Activated CD4-positive, alpha-beta memory T cell treated with anti-CD3 and anti-CD28 coated beads for 36 hours (primary cell): ENCODE measurements at regions not wholly inside any gene's neighbourhood (a gene's known extent, or its start where the extent isn't known, plus 50 kb on each side); places are given as distances from the start of the nearest gene placed in this dataset.

Experiments
- CTCF ChIA-PET: fragments of 350-600 bp; sonication (Branson Sonifier 250); formaldehyde crosslinking; loops from one replicate; lab custom pipeline; 2021; ENCODE audit warnings: antibody characterized with exemption, inconsistent platforms; lab: Charles Lee
- POLR2A ChIA-PET: fragments of 350-600 bp; sonication (Branson Sonifier 250); formaldehyde crosslinking; loops from one replicate; lab custom pipeline; 2021; ENCODE audit warnings: antibody characterized with exemption; lab: Charles Lee
- DNase-seq: peaks from one replicate; pipeline ENCODE4 v3.0.0-alpha.2; 2020
- H3K27ac Mint-ChIP-seq: one replicate; pipeline ENCODE4 v1.8.0; 2021; ENCODE audit warnings: mixed read lengths
- H3K27me3 Mint-ChIP-seq: one replicate; pipeline ENCODE4 v1.8.0; 2021; ENCODE audit warnings: mixed read lengths
- H3K36me3 Mint-ChIP-seq: one replicate; pipeline ENCODE4 v1.8.0; 2021; ENCODE audit warnings: mixed read lengths
- H3K4me1 Mint-ChIP-seq: one replicate; pipeline ENCODE4 v1.8.0; 2021; ENCODE audit warnings: low read depth, mixed read lengths
- H3K4me3 Mint-ChIP-seq: one replicate; pipeline ENCODE4 v1.8.0; 2021; ENCODE audit warnings: mild to moderate bottlenecking, mixed read lengths
- H3K9me3 Mint-ChIP-seq: one replicate; pipeline ENCODE4 v1.8.0; 2021; ENCODE audit warnings: mixed read lengths
- intact Hi-C: fragments of 100-400 bp; cut with micrococcal nuclease; formaldehyde crosslinking; loops from one replicate; pipeline ENCODE4 v1.15.1; 2023

GRCh38 chr17:55829995-55830612, 79.3 kb downstream of the PCTP start:
- H3K27ac Mint-ChIP-seq, result no peak overlapping the region
- no peaks in the 10 kb centered on the region for H3K36me3 Mint-ChIP-seq
- POLR2A ChIA-PET, result no interaction called here
- intact Hi-C loops, result no loop called here
- H3K4me1 Mint-ChIP-seq, result no peaks in the 10 kb centered on the region
- CTCF ChIA-PET, result no interaction called here
- no peaks in the 10 kb centered on the region for H3K9me3 Mint-ChIP-seq
- no peaks in the 10 kb centered on the region for H3K27me3 Mint-ChIP-seq
- no peak overlapping the region for H3K4me3 Mint-ChIP-seq
- no peak for DNase-seq

DNA sequence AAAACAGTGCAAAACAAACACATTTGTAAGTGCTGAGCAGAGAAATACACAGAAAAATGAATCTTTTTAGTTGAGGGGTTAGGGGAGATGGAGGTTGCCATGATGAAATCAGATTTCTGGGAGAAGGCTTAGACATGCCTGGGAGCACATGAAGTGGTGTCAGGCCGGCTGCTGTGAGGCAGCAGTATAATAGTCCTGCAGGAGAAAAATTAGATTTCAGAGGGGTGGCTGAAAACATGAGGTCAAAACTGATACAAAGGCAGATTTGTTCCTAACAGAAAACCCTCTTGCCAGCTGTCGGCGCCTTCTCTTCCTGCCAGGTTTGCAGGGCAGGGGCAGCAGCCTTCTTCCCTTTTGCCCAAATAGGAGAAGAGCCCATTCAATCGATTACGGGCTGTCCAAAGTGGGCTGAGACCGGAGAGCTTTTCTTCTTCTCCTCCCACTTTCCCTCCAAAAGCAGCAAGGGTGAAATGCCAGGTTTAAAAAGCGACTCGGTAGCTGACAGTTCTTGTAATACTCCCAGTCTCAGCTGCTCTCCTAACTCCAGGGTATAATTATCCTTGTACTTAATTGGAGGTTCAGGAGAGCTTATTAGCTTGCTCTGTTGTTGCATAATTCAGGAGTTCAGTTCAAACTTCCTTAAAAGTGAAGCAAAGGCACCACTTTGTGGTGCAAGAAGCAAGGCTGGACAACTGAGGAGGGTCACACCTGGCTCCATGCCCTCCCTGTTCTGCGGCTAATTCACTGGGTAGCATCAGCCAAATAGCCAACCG, 80.0 kb downstream of the PCTP start:
- intact Hi-C loops, result no loop called here
- Mint-ChIP-seq H3K27me3 (peaks cover 2% of the 10 kb centered on the region), H3K4me3 (no peak overlapping the region), H3K27ac (no peak overlapping the region), H3K4me1 (no peaks in the 10 kb centered on the region), H3K36me3 (no peaks in the 10 kb centered on the region), H3K9me3 (no peaks in the 10 kb centered on the region)
- DNase-seq, result no peak
- CTCF ChIA-PET, result no interaction called here
- POLR2A ChIA-PET, result no interaction called here

- ChIA-PET POLR2A (no interaction called here), CTCF (no interaction called here)
- H3K27ac Mint-ChIP-seq, result no peak overlapping the region
These were observed 82.5 kb downstream of the PCTP start for GRCh38 chr17:55833306-55833705.

GRCh38 chr17:55842405-55843158, 91.7 kb downstream of the PCTP start:
- no peak overlapping the region for H3K27ac Mint-ChIP-seq
- H3K9me3 Mint-ChIP-seq, result no peaks in the 10 kb centered on the region
- no peaks in the 10 kb centered on the region for H3K36me3 Mint-ChIP-seq
- intact Hi-C loops, result no loop called here
- no peak for DNase-seq
- CTCF ChIA-PET, result no interaction called here
- H3K27me3 Mint-ChIP-seq, result peaks cover 6% of the 10 kb centered on the region
- POLR2A ChIA-PET, result no interaction called here
- H3K4me3 Mint-ChIP-seq, result no peak overlapping the region
- no peaks in the 10 kb centered on the region for H3K4me1 Mint-ChIP-seq

More at GRCh38 chr17:55833306-55833705, 82.5 kb downstream of the PCTP start:
- DNase-seq, result no peak
- Mint-ChIP-seq H3K4me1 (no peaks in the 10 kb centered on the region), H3K9me3 (no peaks in the 10 kb centered on the region), H3K36me3 (no peaks in the 10 kb centered on the region), H3K4me3 (no peak overlapping the region), H3K27me3 (peaks cover 9% of the 10 kb centered on the region)
- intact Hi-C loops, result no loop called here

DNA sequence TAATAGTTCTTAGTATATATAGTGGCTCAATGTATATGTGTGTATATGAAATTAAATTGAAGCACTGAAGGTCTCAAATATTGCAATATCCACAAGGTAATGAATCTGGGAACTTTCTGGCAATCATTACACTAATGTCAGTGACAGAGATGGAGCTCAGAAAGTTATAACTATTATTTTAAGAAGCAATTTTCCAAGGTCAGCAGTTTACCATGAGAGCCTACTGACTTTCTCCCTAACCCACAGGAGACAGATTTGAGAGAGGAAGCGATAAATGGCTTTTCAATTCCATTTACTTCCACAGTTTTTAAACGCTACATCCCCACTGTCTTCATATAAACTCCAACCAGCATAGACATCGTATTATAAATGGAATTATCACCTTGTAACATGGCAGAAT, 92.9 kb downstream of the PCTP start:
- H3K9me3 Mint-ChIP-seq, result no peaks in the 10 kb centered on the region
- POLR2A ChIA-PET, result no interaction called here
- CTCF ChIA-PET, result no interaction called here
- H3K4me1 Mint-ChIP-seq, result no peaks in the 10 kb centered on the region
- intact Hi-C loops, result no loop called here
- no peak overlapping the region for H3K27ac Mint-ChIP-seq
- no peak for DNase-seq
- H3K36me3 Mint-ChIP-seq, result no peaks in the 10 kb centered on the region
- H3K27me3 Mint-ChIP-seq, result peaks cover 5% of the 10 kb centered on the region
- H3K4me3 Mint-ChIP-seq, result no peak overlapping the region

DNA sequence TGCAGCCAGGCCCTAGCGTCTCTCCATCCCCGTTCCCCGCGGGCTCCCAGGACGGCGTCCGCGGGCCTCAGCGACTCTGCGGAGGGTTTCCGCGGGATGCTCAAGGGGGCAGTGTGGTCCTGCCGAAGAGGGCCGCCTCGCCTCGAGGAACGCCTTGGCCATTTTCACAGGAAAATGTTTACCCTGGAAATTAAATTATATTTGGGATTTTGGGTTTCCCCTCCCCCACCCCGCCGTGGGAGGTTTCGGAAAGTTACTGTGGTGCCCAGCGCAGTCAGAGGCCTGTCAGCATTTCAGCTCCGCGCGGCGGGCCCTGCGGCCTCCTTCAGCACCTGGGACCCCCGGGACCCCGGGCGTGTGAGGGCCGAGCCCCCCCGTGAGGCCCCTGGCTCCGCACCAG, 94.5 kb downstream of the PCTP start:
- H3K27me3 Mint-ChIP-seq, result peaks cover 5% of the 10 kb centered on the region
- H3K27ac Mint-ChIP-seq, result no peak overlapping the region
- ChIA-PET POLR2A (no interaction called here), CTCF (no interaction called here)
- intact Hi-C loops, result no loop called here
- no peak overlapping the region for H3K4me3 Mint-ChIP-seq
- no peaks in the 10 kb centered on the region for H3K36me3 Mint-ChIP-seq
- no peaks in the 10 kb centered on the region for H3K9me3 Mint-ChIP-seq
- peak; percentile 15 for DNase-seq
- no peaks in the 10 kb centered on the region for H3K4me1 Mint-ChIP-seq

GRCh38 chr17:55846745-55847144, 95.9 kb downstream of the PCTP start:
- Mint-ChIP-seq H3K27ac (no peak overlapping the region), H3K4me1 (no peaks in the 10 kb centered on the region), H3K4me3 (no peak overlapping the region), H3K27me3 (peaks cover 5% of the 10 kb centered on the region), H3K36me3 (no peaks in the 10 kb centered on the region), H3K9me3 (no peaks in the 10 kb centered on the region)
- DNase-seq, result no peak
- intact Hi-C loops, result no loop called here
- CTCF ChIA-PET, result no interaction called here
- POLR2A ChIA-PET, result no interaction called here

DNA sequence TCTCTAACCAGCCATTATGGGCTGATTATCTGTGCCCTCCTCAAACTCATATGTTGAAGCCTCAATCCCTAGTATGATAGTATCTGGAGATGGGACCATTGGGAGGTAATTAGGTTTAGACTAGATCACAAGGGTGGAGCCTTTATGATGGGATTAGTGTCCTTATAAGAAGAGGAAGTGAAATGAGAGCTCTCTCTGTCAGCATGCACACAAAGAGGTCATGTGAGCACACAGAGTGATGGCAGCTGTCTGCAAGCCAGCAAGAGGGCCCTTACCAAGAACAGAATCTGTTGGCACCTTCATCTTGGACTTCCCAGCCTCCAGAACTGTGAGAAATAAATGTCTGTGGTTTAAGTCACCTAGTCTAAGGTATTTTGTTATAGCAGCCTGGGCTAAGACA, 101.9 kb downstream of the PCTP start:
- DNase-seq, result no peak
- no peaks in the 10 kb centered on the region for H3K4me1 Mint-ChIP-seq
- no peak overlapping the region for H3K27ac Mint-ChIP-seq
- H3K4me3 Mint-ChIP-seq, result no peak overlapping the region
- no peaks in the 10 kb centered on the region for H3K9me3 Mint-ChIP-seq
- ChIA-PET POLR2A (no interaction called here), CTCF (no interaction called here)
- intact Hi-C loops, result no loop called here
- H3K27me3 Mint-ChIP-seq, result no peaks in the 10 kb centered on the region
- no peaks in the 10 kb centered on the region for H3K36me3 Mint-ChIP-seq

- Mint-ChIP-seq H3K36me3 (no peaks in the 10 kb centered on the region), H3K27ac (no peak overlapping the region), H3K27me3 (peaks cover 6% of the 10 kb centered on the region), H3K4me3 (no peak overlapping the region), H3K4me1 (no peaks in the 10 kb centered on the region), H3K9me3 (no peaks in the 10 kb centered on the region)
- CTCF ChIA-PET, result no interaction called here
- DNase-seq, result no peak
- POLR2A ChIA-PET, result no interaction called here
- intact Hi-C loops, result no loop called here
These were observed 108.5 kb downstream of the PCTP start for GRCh38 chr17:55859301-55859795.

- H3K27me3 Mint-ChIP-seq, result peaks cover 3% of the 10 kb centered on the region
- intact Hi-C loops, result no loop called here
- ChIA-PET POLR2A (no interaction called here), CTCF (interaction anchor here (0.5 kb wide), 1 partner anchor 198 kb away, joined by 3 read pairs; no protein-coding TSS in a partner anchor)
- no peaks in the 10 kb centered on the region for H3K36me3 Mint-ChIP-seq
- no peak overlapping the region for H3K27ac Mint-ChIP-seq
- no peak for DNase-seq
- no peak overlapping the region for H3K4me3 Mint-ChIP-seq
- no peaks in the 10 kb centered on the region for H3K4me1 Mint-ChIP-seq
- peaks cover 5% of the 10 kb centered on the region for H3K9me3 Mint-ChIP-seq
These were observed 114.4 kb downstream of the PCTP start for GRCh38 chr17:55865072-55865762.

DNA sequence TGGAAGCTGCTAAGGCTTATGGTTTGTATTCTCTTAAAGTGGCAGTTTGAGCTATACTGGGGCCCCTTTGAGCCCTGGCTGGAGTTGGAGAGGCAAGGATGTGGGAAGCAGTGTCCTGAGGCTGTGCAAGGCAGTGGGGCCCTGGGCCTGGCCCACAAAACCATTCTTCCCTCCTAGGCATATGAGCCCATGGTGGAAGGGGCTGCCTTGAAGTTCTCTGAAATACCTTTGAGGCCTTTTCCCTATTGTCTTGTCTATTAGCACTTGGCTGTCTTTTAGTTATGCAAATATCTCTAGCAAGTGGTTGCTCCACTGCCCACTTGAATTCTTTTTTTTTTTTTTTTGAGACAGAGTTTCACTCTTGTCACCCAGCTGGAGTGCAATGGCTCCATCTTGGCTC, 119.2 kb downstream of the PCTP start:
- no peak overlapping the region for H3K27ac Mint-ChIP-seq
- H3K9me3 Mint-ChIP-seq, result peaks cover 5% of the 10 kb centered on the region
- no peaks in the 10 kb centered on the region for H3K4me1 Mint-ChIP-seq
- ChIA-PET CTCF (no interaction called here), POLR2A (no interaction called here)
- intact Hi-C loops, result no loop called here
- no peaks in the 10 kb centered on the region for H3K36me3 Mint-ChIP-seq
- DNase-seq, result no peak
- no peak overlapping the region for H3K4me3 Mint-ChIP-seq
- no peaks in the 10 kb centered on the region for H3K27me3 Mint-ChIP-seq

- H3K36me3 Mint-ChIP-seq, result no peaks in the 10 kb centered on the region
- intact Hi-C loops, result no loop called here
- DNase-seq, result no peak
- H3K4me3 Mint-ChIP-seq, result no peak overlapping the region
- POLR2A ChIA-PET, result no interaction called here
- H3K4me1 Mint-ChIP-seq, result no peaks in the 10 kb centered on the region
- peaks cover 2% of the 10 kb centered on the region for H3K27me3 Mint-ChIP-seq
- CTCF ChIA-PET, result no interaction called here
- no peak overlapping the region for H3K27ac Mint-ChIP-seq
- no peaks in the 10 kb centered on the region for H3K9me3 Mint-ChIP-seq
These were observed 121.5 kb downstream of the PCTP start for GRCh38 chr17:55872374-55872773.
